ENCODE measurements at regions not wholly inside any gene's neighbourhood (a gene's known extent, or its start where the extent isn't known, plus 50 kb on each side); places are given as distances from the start of the nearest gene placed in this dataset.
"Not testable (repeated sequence)": the region's sequence is repeated elsewhere in the genome, so short reads cannot be mapped to it uniquely, and the experiment has no call there.

GRCh38 chr2:234251326-234252271, 201.1 kb downstream of the SPP2 start:
- DNase-seq (ENCODE audit: low read depth in 2 of 2, low spot score in 1 of 2) = no peak

GRCh38 chr2:234250926-234251325, 200.4 kb downstream of the SPP2 start:
- no peak for DNase-seq (ENCODE audit: low read depth in 2 of 2, low spot score in 1 of 2)

GRCh38 chr2:234249873-234250272, 199.4 kb downstream of the SPP2 start:
- DNase-seq (ENCODE audit: low read depth in 2 of 2, low spot score in 1 of 2) = no peak

- no peak for DNase-seq (ENCODE audit: low read depth in 2 of 2, low spot score in 1 of 2)
Measured at GRCh38 chr2:234249034-234249735, 198.7 kb downstream of the SPP2 start.

GRCh38 chr2:234248213-234248710, 197.8 kb downstream of the SPP2 start:
- DNase-seq (ENCODE audit: low read depth in 2 of 2, low spot score in 1 of 2) = not testable (repeated sequence)

- DNase-seq (ENCODE audit: low read depth in 2 of 2, low spot score in 1 of 2) = no peak
Measured at GRCh38 chr2:234247453-234248180, 197.1 kb downstream of the SPP2 start.

- DNase-seq (ENCODE audit: low read depth in 2 of 2, low spot score in 1 of 2) = no peak
Measured at GRCh38 chr2:234245945-234246344, 195.4 kb downstream of the SPP2 start.

GRCh38 chr2:234243871-234244565, 193.5 kb downstream of the SPP2 start:
- DNase-seq (ENCODE audit: low read depth in 2 of 2, low spot score in 1 of 2) = no peak

- no peak for DNase-seq (ENCODE audit: low read depth in 2 of 2, low spot score in 1 of 2)
Measured at GRCh38 chr2:234242459-234242836, 191.9 kb downstream of the SPP2 start.

GRCh38 chr2:234241656-234242458, 191.4 kb downstream of the SPP2 start:
- no peak for DNase-seq (ENCODE audit: low read depth in 2 of 2, low spot score in 1 of 2)

- DNase-seq (ENCODE audit: low read depth in 2 of 2, low spot score in 1 of 2) = no peak
Measured at GRCh38 chr2:234240917-234241316, 190.4 kb downstream of the SPP2 start.

- no peak for DNase-seq (ENCODE audit: low read depth in 2 of 2, low spot score in 1 of 2)
Measured at GRCh38 chr2:234235191-234235590, 184.7 kb downstream of the SPP2 start.

- DNase-seq (ENCODE audit: low read depth in 2 of 2, low spot score in 1 of 2) = no peak
Measured at GRCh38 chr2:234231460-234231859, 181.0 kb downstream of the SPP2 start.

GRCh38 chr2:234219046-234219310, 168.5 kb downstream of the SPP2 start:
- DNase-seq (ENCODE audit: low read depth in 2 of 2, low spot score in 1 of 2) = no peak

- DNase-seq (ENCODE audit: low read depth in 2 of 2, low spot score in 1 of 2) = no peak
Measured at GRCh38 chr2:234218266-234219045, 168.0 kb downstream of the SPP2 start.

- DNase-seq (ENCODE audit: low read depth in 2 of 2, low spot score in 1 of 2) = no peak
Measured at GRCh38 chr2:234212534-234212933, 162.0 kb downstream of the SPP2 start.

GRCh38 chr2:234211797-234212196, 161.3 kb downstream of the SPP2 start:
- DNase-seq (ENCODE audit: low read depth in 2 of 2, low spot score in 1 of 2) = no peak

GRCh38 chr2:234206738-234207137, 156.2 kb downstream of the SPP2 start:
- no peak for DNase-seq (ENCODE audit: low read depth in 2 of 2, low spot score in 1 of 2)

- no peak for DNase-seq (ENCODE audit: low read depth in 2 of 2, low spot score in 1 of 2)
Measured at GRCh38 chr2:234204480-234204879, 154.0 kb downstream of the SPP2 start.
